SK-N-SH (cell line): ENCODE measurements at regions not wholly inside any gene's neighbourhood (a gene's known extent, or its start where the extent isn't known, plus 50 kb on each side); places are given as distances from the start of the nearest gene placed in this dataset.

Experiments used
- CTCF ChIP-seq: fragments of 200-600 bp; sonication (generic); IDR thresholded peaks from 2 replicates; pipeline ENCODE4 v1.6.1; 2017; ENCODE audit warnings: antibody characterized with exemption, mild to moderate bottlenecking, moderate library complexity
- ELF1 ChIP-seq: IDR thresholded peaks from 2 replicates; pipeline ENCODE4 v1.4.0; 2012
- EZH2phosphoT487 ChIP-seq: fragments of 200-600 bp; sonication (generic); IDR thresholded peaks from 2 replicates; pipeline ENCODE4 v1.6.1; 2017; ENCODE audit warnings: low read depth, mixed run types, mild to moderate bottlenecking, antibody characterized with exemption, moderate library complexity, borderline replicate concordance
- FOXM1 ChIP-seq: IDR thresholded peaks from 2 replicates; pipeline ENCODE4 v1.4.0; 2012; ENCODE audit warnings: low read depth, mild to moderate bottlenecking
- MEF2A ChIP-seq: IDR thresholded peaks from 2 replicates; pipeline ENCODE4 v1.4.0; 2012; ENCODE audit warnings: low read depth, borderline replicate concordance
- MXI1 ChIP-seq: IDR thresholded peaks from 2 replicates; pipeline ENCODE4 v1.6.1; 2012; ENCODE audit warnings: mild to moderate bottlenecking, low read depth, low read length, improper control_type of control experiment
- NRF1 ChIP-seq: IDR thresholded peaks from 2 replicates; pipeline ENCODE4 v1.6.1; 2012; ENCODE audit warnings: low read depth, mild to moderate bottlenecking, low read length
- POLR2AphosphoS5 ChIP-seq: IDR thresholded peaks from 2 replicates; pipeline ENCODE4 v1.6.1; 2012; ENCODE audit warnings: low read depth, low read length
- REST ChIP-seq: IDR thresholded peaks from 2 replicates; pipeline ENCODE4 v1.6.1; 2012; ENCODE audit warnings: mild to moderate bottlenecking, low read depth, low read length, moderate library complexity
- RFX5 ChIP-seq: IDR thresholded peaks from 2 replicates; pipeline ENCODE4 v1.6.1; 2012; ENCODE audit warnings: mild to moderate bottlenecking, improper control_type of control experiment, low read length
- SMC3 ChIP-seq: IDR thresholded peaks from 2 replicates; pipeline ENCODE4 v1.6.1; 2012; ENCODE audit warnings: low read depth, low read length, improper control_type of control experiment
- TAF1 ChIP-seq: IDR thresholded peaks from 2 replicates; pipeline ENCODE4 v1.6.1; 2012; ENCODE audit warnings: low read depth, mild to moderate bottlenecking, low read length, moderate library complexity, borderline replicate concordance
- ZBTB33 ChIP-seq: IDR thresholded peaks from 2 replicates; pipeline ENCODE4 v1.4.0; 2012; ENCODE audit warnings: low read depth, borderline replicate concordance

GRCh38 chr14:71733210-71733883 is 198.9 kb upstream of the RGS6 start:
- TF ChIP-seq SMC3 = no peak
- no peak for TF ChIP-seq RFX5
- no peak for TF ChIP-seq CTCF
- no peak for TF ChIP-seq POLR2AphosphoS5
- peak; percentile 65; the same call in 1 of the 2 replicates for TF ChIP-seq REST
- no peak for TF ChIP-seq FOXM1
- no peak for TF ChIP-seq MEF2A
- no peak for TF ChIP-seq ELF1
- TF ChIP-seq NRF1 = no peak
- no peak for TF ChIP-seq MXI1
- TF ChIP-seq TAF1 = no peak
- TF ChIP-seq EZH2phosphoT487 = no peak
- no peak for TF ChIP-seq ZBTB33
